T-helper 17 cell (primary cell): ENCODE measurements at regions not wholly inside any gene's neighbourhood (a gene's known extent, or its start where the extent isn't known, plus 50 kb on each side); places are given as distances from the start of the nearest gene placed in this dataset.

ENCODE experiments used
- ATAC-seq: fragments of 150-1000 bp; cut with Tn5 transposase; 2 replicates; pipeline ENCODE4 v1.10.0; 2021; ENCODE audit warnings: mild to moderate bottlenecking, moderate library complexity
- DNase-seq, 3 donors: peaks; one replicate each; pipeline versions ENCODE4 v3.0.0 to v3.0.0-alpha.2; 2020 to 2021
- H3K9me3 ChIP-seq: one replicate; pipeline ENCODE4 v1.7.0; 2013; ENCODE audit warnings: low read length, mild to moderate bottlenecking; ENCODE audit not compliant: control insufficient read depth, poor library complexity, severe bottlenecking
- H3K27ac Mint-ChIP-seq: one replicate; pipeline ENCODE4 v1.8.0; 2022; ENCODE audit warnings: mild to moderate bottlenecking, moderate library complexity, mixed read lengths
- H3K27me3 Mint-ChIP-seq: one replicate; pipeline ENCODE4 v1.8.0; 2022; ENCODE audit warnings: mixed read lengths
- H3K36me3 Mint-ChIP-seq: one replicate; pipeline ENCODE4 v1.8.0; 2022; ENCODE audit warnings: low read depth, mixed read lengths
- H3K4me1 Mint-ChIP-seq: one replicate; pipeline ENCODE4 v1.8.0; 2022; ENCODE audit warnings: mild to moderate bottlenecking, mixed read lengths
- H3K4me3 Mint-ChIP-seq: one replicate; pipeline ENCODE4 v1.8.0; 2022; ENCODE audit warnings: mild to moderate bottlenecking, moderate library complexity, mixed read lengths

DNA sequence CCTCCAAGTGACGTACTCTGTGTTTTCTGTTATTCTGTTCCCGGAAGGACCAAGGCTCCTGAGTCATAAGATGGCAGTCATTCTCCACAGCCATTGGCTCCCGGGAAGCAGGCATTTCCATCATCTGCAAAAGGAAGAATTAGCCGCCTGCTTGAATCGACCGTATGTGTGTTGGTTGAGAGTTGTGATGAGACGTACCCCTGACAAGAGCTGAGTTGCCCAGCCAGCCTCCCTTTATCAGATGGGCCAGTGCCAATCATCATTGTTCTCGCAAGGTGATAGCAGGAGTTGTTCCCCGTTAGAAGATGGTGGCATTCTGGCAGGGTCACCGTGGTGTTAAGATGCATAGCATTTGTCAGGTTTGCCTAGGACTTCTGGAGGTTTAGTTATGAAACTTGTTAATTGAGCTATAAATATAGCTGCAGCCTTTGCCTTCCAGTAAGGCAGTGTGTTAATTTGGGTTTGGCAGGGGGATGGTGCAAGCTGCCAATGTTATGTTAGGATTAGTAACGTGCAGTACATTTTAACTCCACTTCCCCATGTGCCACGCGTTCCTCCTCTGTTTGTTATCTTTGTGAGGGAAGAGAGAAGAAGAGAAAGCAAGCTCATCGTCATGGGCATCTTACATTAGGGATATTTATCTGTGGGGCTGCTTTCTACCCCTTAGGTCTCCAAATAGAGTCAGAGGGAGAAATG, 652.7 kb upstream of the FANCL start:
- H3K4me1 Mint-ChIP-seq, result no peaks in the 10 kb centered on the region
- no peaks in the 10 kb centered on the region for H3K36me3 Mint-ChIP-seq
- H3K4me3 Mint-ChIP-seq, result no peak overlapping the region
- H3K9me3 ChIP-seq, result no peaks in the 10 kb centered on the region
- ATAC-seq, result no peak
- DNase-seq, result no peak
- no peak overlapping the region for H3K27ac Mint-ChIP-seq
- no peaks in the 10 kb centered on the region for H3K27me3 Mint-ChIP-seq

DNA sequence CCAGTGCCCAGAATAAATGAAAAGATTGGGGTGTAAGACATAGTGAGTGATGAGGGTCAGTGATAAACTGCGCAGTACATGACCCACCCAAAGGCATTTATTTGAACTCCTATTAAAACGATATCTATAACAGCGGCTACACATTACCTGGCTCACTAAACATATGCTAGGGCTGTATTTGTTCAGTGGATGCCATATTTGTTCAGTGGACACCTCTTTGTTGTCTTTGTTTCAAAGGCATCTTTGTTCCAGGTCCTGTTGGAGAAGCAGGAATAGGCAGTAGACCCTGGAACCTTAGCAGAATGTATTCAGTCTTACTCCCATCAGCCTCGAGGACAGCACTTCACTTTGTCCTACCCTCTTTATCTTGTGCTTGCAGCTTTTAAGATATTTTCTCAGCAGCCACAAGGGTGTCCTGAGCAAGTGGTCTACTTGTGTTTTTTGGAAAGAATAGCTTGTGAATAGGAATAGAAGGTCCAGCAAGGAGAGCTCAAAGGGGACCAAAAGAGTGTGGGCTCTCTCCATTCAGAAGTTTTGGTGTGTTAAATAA, 650.8 kb upstream of the FANCL start:
- no peak for DNase-seq
- no peaks in the 10 kb centered on the region for H3K9me3 ChIP-seq
- H3K4me3 Mint-ChIP-seq, result no peak overlapping the region
- no peaks in the 10 kb centered on the region for H3K4me1 Mint-ChIP-seq
- no peaks in the 10 kb centered on the region for H3K27me3 Mint-ChIP-seq
- H3K27ac Mint-ChIP-seq, result no peak overlapping the region
- no peaks in the 10 kb centered on the region for H3K36me3 Mint-ChIP-seq
- ATAC-seq, result no peak

- ATAC-seq, result no peak
- Mint-ChIP-seq H3K36me3 (no peaks in the 10 kb centered on the region), H3K27me3 (no peaks in the 10 kb centered on the region), H3K4me1 (no peaks in the 10 kb centered on the region), H3K4me3 (no peak overlapping the region), H3K27ac (no peak overlapping the region)
- DNase-seq, result no peak
- no peaks in the 10 kb centered on the region for H3K9me3 ChIP-seq
These were observed 649.9 kb upstream of the FANCL start for GRCh38 chr2:58890865-58891525.

DNA sequence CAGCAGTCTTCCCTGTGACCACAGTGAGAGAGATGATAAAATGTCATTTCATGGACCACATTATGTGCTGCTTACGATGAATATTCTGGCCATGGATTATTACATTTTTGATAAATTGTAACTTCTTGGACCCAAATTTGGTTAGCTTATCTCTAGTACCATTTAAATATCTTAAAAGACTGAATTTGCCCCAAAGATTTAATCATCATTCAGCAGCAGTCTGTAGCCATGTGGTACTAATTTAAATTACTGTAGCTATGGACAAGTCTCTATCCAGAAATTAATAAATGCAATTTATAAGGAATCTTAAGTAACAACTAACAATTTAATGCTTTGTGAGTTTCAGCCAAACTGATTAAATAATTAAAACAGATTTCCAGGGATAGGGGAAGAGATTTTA, 644.9 kb upstream of the FANCL start:
- DNase-seq (no peak), ATAC-seq (no peak)
- Mint-ChIP-seq H3K4me1 (no peaks in the 10 kb centered on the region), H3K36me3 (no peaks in the 10 kb centered on the region), H3K27me3 (no peaks in the 10 kb centered on the region), H3K4me3 (no peak overlapping the region), H3K27ac (no peak overlapping the region)
- no peaks in the 10 kb centered on the region for H3K9me3 ChIP-seq

DNA sequence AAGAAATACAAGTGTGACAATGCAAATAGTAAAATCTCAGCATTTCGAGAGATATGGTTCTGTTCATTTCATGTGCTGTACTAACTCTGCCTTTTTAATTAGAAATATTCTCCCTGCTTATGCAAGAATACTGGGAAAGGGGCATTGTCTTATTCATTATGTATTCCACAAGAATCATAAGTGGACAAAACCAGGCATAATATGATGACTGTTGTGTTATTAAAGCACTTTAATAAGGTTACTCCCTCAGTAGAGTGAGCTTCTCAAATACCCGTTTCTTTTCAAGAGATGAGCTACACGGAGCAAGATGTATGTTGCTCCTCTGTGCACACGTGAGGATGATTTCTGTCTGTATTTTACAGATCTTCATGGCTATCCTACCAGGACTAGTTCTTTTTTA, 638.7 kb upstream of the FANCL start:
- DNase-seq (no peak), ATAC-seq (no peak)
- Mint-ChIP-seq H3K36me3 (no peaks in the 10 kb centered on the region), H3K27ac (no peak overlapping the region), H3K4me3 (no peak overlapping the region), H3K4me1 (no peaks in the 10 kb centered on the region), H3K27me3 (no peaks in the 10 kb centered on the region)
- no peaks in the 10 kb centered on the region for H3K9me3 ChIP-seq

- ATAC-seq (no peak), DNase-seq (no peak)
- H3K4me1 Mint-ChIP-seq, result no peaks in the 10 kb centered on the region
- no peaks in the 10 kb centered on the region for H3K36me3 Mint-ChIP-seq
- no peaks in the 10 kb centered on the region for H3K9me3 ChIP-seq
- no peaks in the 10 kb centered on the region for H3K27me3 Mint-ChIP-seq
- H3K4me3 Mint-ChIP-seq, result no peak overlapping the region
- H3K27ac Mint-ChIP-seq, result no peak overlapping the region
These were observed 637.7 kb upstream of the FANCL start for GRCh38 chr2:58878778-58879177.

- H3K9me3 ChIP-seq, result no peaks in the 10 kb centered on the region
- Mint-ChIP-seq H3K36me3 (no peaks in the 10 kb centered on the region), H3K27ac (no peak overlapping the region)
These were observed 635.0 kb upstream of the FANCL start for GRCh38 chr2:58876126-58876525.

DNA sequence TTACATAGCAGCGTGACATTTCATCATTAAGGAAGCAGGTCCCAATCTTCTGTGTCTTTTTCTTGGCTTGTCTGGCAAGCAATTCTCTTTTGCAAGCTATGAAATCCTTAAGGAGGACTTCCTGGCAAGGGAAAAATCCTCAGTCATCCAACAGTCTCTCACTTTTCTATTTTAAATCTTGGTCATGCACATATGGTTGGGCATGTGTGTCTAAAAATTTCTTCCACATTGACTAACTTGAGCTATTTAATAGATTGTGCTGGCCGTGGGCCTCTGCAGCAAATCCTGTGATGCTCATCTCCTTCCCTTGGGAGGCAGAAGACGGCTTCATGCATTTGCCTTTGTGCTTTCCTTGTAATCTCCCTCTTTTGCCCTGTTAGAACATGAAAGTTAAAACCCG, 634.3 kb upstream of the FANCL start:
- no peaks in the 10 kb centered on the region for H3K4me1 Mint-ChIP-seq
- H3K36me3 Mint-ChIP-seq, result no peaks in the 10 kb centered on the region
- H3K27me3 Mint-ChIP-seq, result no peaks in the 10 kb centered on the region
- ATAC-seq (no peak), DNase-seq (no peak)
- H3K4me3 Mint-ChIP-seq, result no peak overlapping the region
- no peak overlapping the region for H3K27ac Mint-ChIP-seq
- no peaks in the 10 kb centered on the region for H3K9me3 ChIP-seq

More at GRCh38 chr2:58876126-58876525, 635.0 kb upstream of the FANCL start:
- ATAC-seq, result no peak
- H3K4me3 Mint-ChIP-seq, result no peak overlapping the region
- H3K27me3 Mint-ChIP-seq, result no peaks in the 10 kb centered on the region
- H3K4me1 Mint-ChIP-seq, result no peaks in the 10 kb centered on the region
- no peak for DNase-seq

GRCh38 chr2:58871469-58872142, 630.5 kb upstream of the FANCL start:
- no peak for DNase-seq
- ATAC-seq, result no peak
- no peak overlapping the region for H3K27ac Mint-ChIP-seq
- no peak overlapping the region for H3K4me3 Mint-ChIP-seq
- H3K9me3 ChIP-seq, result no peaks in the 10 kb centered on the region
- H3K36me3 Mint-ChIP-seq, result no peaks in the 10 kb centered on the region
- no peaks in the 10 kb centered on the region for H3K27me3 Mint-ChIP-seq
- no peaks in the 10 kb centered on the region for H3K4me1 Mint-ChIP-seq

- DNase-seq (no peak), ATAC-seq (no peak)
- Mint-ChIP-seq H3K27ac (no peak overlapping the region), H3K36me3 (no peaks in the 10 kb centered on the region), H3K27me3 (no peaks in the 10 kb centered on the region), H3K4me3 (no peak overlapping the region), H3K4me1 (no peaks in the 10 kb centered on the region)
- no peaks in the 10 kb centered on the region for H3K9me3 ChIP-seq
These were observed 629.6 kb upstream of the FANCL start for GRCh38 chr2:58870704-58871103.

DNA sequence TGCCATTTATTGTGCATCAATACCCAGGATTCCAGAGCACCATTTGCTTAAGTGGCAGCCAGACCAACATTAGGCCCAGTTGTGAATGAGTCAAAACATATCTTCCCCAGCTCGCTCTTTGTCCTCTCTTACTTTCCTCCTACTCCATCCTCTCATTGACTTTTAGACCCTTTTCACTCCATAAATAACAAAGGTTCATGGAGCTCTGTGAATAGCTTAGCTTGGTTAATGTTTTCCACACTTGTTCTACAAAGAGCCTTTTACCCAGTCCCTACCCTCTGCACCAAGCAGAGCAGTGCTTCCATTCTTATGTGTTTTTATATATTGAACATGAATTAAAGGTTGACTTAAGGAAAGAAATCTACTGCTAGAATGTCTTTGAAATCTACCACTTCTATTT, 625.8 kb upstream of the FANCL start:
- H3K36me3 Mint-ChIP-seq, result no peaks in the 10 kb centered on the region
- DNase-seq, result no peak
- no peak overlapping the region for H3K4me3 Mint-ChIP-seq
- ATAC-seq, result no peak
- no peaks in the 10 kb centered on the region for H3K9me3 ChIP-seq
- no peaks in the 10 kb centered on the region for H3K4me1 Mint-ChIP-seq
- no peaks in the 10 kb centered on the region for H3K27me3 Mint-ChIP-seq
- H3K27ac Mint-ChIP-seq, result no peak overlapping the region

- no peak for ATAC-seq
- no peak for DNase-seq
- Mint-ChIP-seq H3K4me3 (no peak overlapping the region), H3K27ac (no peak overlapping the region), H3K4me1 (no peaks in the 10 kb centered on the region), H3K27me3 (no peaks in the 10 kb centered on the region), H3K36me3 (no peaks in the 10 kb centered on the region)
- H3K9me3 ChIP-seq, result no peaks in the 10 kb centered on the region
These were observed 625.4 kb upstream of the FANCL start for GRCh38 chr2:58866527-58866926.

- Mint-ChIP-seq H3K36me3 (no peaks in the 10 kb centered on the region), H3K4me3 (no peak overlapping the region), H3K27me3 (no peaks in the 10 kb centered on the region), H3K27ac (no peak overlapping the region), H3K4me1 (no peaks in the 10 kb centered on the region)
- H3K9me3 ChIP-seq, result no peaks in the 10 kb centered on the region
- DNase-seq (no peak), ATAC-seq (no peak)
These were observed 624.9 kb upstream of the FANCL start for GRCh38 chr2:58866040-58866439.
